HG02623 (cell line): ENCODE measurements at regions not wholly inside any gene's neighbourhood (a gene's known extent, or its start where the extent isn't known, plus 50 kb on each side); places are given as distances from the start of the nearest gene placed in this dataset.
"Not testable (repeated sequence)": the region's sequence is repeated elsewhere in the genome, so short reads cannot be mapped to it uniquely, and the experiment has no call there.

Experiments used
- ATAC-seq: cut with Tn5 transposase; IDR thresholded peaks from one replicate; pipeline ENCODE4 v1.9.1; 2021; ENCODE audit warnings: moderate library complexity; ENCODE audit not compliant: unreplicated experiment

DNA sequence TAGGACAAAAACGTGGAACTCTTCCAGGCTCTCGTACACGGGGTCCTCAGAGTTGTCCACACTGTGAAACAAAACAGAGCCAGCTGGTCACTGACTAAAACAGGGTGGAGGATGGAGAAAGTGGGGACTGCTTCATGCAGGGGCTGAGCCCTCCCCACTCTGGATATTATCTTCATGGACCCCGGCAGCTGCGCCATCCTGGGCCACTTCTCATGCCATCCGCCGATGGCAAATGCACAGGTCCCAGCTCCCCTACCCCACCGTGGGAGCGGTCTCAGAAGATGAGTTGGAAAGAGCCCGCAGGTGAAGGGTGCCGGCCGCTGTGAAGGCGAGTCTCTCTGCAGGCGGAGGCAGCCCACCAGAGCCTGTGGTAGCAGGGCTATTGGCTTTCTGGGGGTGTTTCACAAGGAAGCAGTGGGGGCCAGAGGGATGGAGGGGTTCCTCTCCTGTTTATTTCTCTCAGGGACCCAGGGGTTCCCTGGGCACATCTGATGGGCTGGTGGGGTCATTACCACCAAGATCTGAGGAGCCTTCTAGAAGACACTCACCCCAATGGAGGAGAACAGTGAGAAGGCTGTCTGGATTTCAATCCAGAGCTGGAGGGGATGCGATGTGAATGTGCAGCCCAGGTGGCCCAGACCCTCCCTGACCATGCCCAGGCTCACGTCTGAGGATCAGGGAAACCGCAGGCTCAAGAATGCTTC, 177.3 kb downstream of the KLF13 start:
- ATAC-seq: no peak

DNA sequence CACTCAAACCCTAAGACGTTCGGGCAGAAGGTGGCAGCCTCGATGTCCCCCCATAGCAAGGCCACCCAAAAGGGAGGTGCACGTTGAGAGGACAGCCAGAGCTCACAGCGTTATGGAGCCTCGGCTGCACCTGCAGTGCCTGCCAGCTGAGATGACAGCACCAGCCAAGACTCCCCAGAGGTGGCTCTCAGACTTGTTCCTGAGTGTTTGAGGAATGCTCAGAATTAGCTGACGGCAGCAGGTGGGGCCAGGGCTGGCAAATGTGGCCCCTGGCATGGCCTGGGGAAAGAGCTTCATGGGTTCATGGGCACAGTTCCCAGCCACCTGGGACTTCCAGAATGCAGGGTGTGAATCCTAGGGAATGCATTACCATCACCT, 177.8 kb downstream of the KLF13 start:
- ATAC-seq: no peak

DNA sequence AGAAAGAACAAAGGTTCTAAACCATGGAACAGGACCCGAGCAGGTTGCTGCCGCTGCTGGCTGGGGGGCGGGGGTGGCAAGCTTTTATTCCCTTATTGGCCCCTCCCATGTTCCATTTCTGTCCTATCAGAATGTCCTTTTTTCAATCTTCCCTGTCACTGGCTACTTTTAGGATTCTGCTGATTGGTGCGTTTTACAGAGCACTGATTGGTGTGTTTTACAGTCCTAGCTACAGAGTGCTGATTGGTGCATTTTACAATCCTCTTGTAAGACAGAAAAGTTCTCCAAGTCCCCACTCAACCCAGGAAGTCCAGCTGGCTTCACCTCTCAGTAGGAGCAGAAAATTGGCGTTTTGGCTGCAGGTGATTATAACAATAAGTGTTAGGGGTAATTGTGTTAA, 180.9 kb downstream of the KLF13 start:
- not testable (repeated sequence) for ATAC-seq

GRCh38 chr15:31508656-31509055, 182.0 kb downstream of the KLF13 start:
- no peak for ATAC-seq

DNA sequence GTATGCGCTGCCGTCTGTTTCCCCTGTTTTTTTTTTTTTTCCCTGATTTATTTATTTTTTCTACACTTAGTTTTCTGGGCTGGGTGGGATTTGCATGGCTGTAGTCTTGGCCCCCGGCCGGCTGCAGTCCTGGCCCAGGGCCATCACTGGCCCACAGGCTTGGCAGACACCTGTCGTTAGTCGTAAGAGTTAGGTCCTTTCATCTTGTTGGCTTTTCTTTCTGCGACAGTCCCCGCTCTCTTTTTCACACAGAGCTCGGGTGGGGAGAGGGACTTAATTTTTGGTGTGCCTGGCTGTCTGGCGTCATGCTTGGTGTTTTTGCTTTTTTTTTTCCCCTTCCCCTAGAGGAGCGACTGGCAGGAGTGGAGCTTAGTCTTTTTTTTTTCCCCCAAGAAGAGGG, 183.4 kb downstream of the KLF13 start:
- no peak for ATAC-seq

- ATAC-seq: no peak
These were observed 185.2 kb downstream of the KLF13 start for GRCh38 chr15:31511707-31512310.

DNA sequence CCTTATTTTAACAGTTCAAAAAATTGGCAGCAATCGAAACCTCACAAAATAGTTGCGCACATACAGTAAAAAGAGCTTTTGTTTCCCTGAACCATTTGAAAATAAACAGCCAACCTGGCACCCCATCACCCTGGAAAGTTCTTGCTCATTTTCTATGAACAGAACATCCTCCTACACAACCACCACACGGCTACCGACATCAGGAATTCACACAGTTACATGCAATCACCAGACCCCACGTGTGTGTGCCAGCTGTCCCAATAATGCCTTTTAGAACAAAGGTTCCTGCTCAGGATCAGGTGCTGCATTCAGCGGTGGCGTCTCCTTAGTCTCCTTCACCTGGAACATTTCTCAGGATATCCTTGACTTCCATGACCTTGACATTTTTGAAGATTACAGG, 186.5 kb downstream of the KLF13 start:
- ATAC-seq: no peak

DNA sequence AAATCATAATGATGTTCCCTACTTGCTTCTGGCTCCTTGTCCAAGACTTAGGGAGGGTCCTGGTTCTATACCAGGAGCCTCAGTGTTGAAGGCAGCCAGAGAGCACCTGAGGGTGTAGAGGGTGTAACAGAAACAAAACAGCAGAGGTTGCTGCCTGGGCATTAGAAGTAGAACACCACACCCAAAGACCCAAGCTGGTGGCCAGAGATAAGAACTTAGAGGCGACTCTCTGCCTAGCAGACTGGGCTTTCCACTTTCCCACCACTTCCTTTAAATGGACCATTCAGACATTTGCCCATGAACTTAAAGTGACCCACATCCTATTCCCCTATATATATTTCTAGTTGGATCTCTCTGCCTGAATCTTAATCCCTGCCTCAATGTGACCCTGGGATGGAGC, 189.8 kb downstream of the KLF13 start:
- no peak for ATAC-seq

DNA sequence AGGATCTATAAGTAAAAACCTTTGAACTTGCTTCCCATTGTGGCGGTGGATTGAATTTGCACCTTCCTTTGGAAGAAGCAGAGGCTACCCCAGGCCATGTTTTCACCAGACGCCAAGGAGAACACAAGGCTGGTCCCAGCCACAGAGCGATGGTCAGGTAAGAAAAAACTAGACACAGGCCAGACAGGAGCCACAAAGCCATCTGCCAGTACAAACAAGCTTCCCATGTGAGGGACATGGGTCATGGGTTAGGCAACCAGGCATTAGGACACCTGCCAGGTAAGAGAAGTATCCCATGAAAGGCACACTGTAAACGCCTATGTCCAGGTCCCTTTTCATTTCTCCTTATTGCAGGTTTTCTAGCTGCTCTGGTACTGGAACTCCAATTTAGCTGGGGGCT, 190.2 kb downstream of the KLF13 start:
- no peak for ATAC-seq

GRCh38 chr15:31517711-31518110, 191.1 kb downstream of the KLF13 start:
- ATAC-seq: no peak

- ATAC-seq: no peak
These were observed 195.4 kb downstream of the KLF13 start for GRCh38 chr15:31522028-31522427.

- ATAC-seq: no peak
These were observed 196.5 kb downstream of the KLF13 start for GRCh38 chr15:31523027-31523654.

- no peak for ATAC-seq
These were observed 197.0 kb downstream of the KLF13 start for GRCh38 chr15:31523655-31524049.

DNA sequence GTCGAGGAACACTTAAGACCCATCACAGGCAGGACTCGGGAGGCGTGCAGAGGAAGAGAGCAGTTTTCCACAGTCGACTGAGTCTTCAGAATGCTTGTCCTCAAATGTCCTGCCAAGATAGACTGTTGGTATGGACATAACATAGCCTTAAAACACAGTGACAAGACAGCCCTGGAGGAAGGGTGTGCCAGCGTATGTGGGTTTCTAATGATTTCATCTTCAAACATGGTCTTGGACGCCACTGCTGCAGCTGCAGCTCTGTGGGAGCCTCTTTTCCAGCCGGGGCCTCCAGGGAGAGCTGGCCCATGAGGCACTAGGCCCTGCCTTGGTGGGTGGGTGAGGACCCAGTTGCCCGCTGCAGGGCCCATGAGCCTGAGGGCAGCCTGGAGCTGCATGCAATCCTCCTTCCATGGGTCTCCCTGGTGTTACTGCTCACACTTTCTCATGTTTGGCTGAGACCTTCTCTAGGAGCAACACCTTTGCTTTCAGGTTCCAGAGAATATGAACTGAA, 198.6 kb downstream of the KLF13 start:
- no peak for ATAC-seq

DNA sequence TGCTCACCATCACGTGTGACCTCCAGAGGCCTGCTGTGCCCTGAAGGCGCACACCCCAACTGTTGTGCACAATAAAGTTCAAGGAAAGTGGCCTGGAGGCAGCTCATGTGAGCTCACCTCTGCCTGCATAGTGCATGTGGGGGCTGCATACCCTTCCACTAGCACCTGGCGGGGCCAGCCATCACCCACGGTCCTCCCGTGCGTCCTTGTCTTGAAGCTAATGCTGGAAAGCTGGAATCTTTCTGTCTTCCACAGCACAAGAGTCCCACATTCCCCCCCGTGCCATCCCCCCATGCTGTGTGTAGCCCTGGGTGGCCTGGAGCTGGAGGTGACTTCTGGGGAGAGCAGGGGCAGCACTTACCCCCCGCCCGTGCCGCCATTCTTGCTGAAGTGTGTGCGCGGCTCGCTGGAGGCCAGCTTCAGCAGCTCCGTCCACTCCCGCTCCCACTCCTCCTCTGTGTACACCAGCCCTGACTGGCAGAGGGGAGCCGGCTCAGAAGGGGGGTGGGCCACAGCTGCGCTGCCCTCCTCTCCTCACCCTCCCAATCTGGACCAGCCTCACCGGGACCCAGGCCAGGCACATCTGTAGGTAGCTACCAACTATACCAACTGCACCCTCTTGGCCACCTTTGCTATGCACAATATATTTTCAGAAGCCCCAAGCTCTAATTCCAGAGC, 199.5 kb downstream of the KLF13 start:
- ATAC-seq: no peak

GRCh38 chr15:31526916-31527690, 200.5 kb downstream of the KLF13 start:
- no peak for ATAC-seq

GRCh38 chr15:31528846-31529245, 202.2 kb downstream of the KLF13 start:
- no peak for ATAC-seq

DNA sequence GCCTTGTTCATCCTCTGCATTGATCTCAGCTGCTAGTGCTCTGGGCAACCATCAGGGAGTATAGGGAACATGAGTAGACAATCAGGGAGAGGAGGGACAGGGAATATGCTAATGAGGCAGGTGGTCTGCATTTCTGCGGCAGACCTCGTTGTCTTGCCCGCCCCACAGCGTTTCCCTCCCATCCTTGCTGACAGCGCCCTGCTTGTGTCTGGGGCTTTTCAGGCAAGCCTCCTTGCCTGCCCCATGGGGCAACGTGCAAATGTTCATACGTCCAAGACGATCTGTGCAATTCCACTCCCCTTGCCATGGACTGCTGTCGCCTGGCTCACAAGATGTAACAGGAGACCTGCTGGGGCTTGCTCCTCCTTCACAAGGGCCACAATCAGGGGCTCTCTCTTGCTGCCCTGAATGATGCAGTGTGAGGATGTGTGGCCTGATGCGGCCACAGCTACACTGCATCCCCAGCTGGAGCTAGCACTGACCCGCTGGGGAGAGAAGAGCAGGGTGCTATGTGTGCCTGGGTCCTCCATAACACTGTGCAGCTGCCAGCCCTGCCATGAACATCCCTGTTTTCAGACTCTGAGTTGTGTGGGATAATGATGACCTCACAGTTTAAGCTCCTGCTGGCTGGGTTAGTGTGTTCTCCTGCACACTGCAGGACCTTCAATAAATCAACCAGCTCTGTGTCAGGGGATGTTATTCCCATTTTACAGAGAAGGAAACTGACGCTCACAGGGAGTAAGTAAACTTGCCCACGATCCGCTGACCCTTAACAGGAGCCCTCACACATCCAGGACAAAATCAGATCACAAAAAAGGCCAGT, 211.3 kb downstream of the KLF13 start:
- ATAC-seq: no peak

GRCh38 chr15:31540633-31541032, 214.0 kb downstream of the KLF13 start:
- ATAC-seq: no peak

DNA sequence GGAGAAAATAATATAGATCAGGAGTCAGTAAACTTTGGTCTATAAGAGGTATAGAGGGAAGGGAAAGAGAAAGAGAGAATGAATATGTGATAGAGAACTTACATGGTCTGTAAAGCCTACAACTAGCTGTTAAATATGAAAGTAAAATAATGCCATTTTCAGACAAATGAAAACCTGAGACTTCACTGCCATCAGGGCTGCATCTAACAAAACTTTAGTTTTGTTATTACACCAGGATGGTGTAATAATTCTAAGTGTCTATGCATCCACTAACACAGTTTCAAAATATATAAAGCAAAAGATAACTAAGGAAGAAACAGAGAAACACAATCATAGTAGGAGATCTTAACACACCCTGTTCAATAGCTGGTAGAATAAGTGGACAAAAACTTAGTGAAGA, 217.7 kb downstream of the KLF13 start:
- no peak for ATAC-seq
